GM23338 (cell line): ENCODE measurements at regions not wholly inside any gene's neighbourhood (a gene's known extent, or its start where the extent isn't known, plus 50 kb on each side); places are given as distances from the start of the nearest gene placed in this dataset.

Source experiments
- ATAC-seq: fragments of 200-7000 bp; cut with Tn5 transposase; 3 replicates; pipeline ENCODE4 v1.9.1; 2020
- DNase-seq: peaks from one replicate; pipeline ENCODE4 v3.0.0-alpha.2; 2015; ENCODE audit warnings: low spot score
- H2AFZ ChIP-seq: fragments of 200-600 bp; sonication (generic); 2 replicates; pipeline ENCODE4 v1.8.0; 2016; ENCODE audit warnings: antibody characterized with exemption, mild to moderate bottlenecking, moderate library complexity
- H3F3A ChIP-seq: fragments of 200-600 bp; sonication (generic); replicated peaks from 2 replicates; pipeline ENCODE4 v1.8.0; 2017; ENCODE audit warnings: antibody characterized with exemption, mixed run types, low read depth
- H3K27ac ChIP-seq: fragments of 200-600 bp; sonication (generic); 2 replicates; pipeline ENCODE4 v1.6.1; 2016; ENCODE audit warnings: low read depth
- H3K27me3 ChIP-seq: fragments of 200-600 bp; sonication (generic); 2 replicates; pipeline ENCODE4 v1.8.0; 2016; ENCODE audit warnings: mild to moderate bottlenecking, mixed run types, moderate library complexity; ENCODE audit not compliant: insufficient read depth
- H3K36me3 ChIP-seq: fragments of 200-600 bp; sonication (generic); 2 replicates; pipeline ENCODE4 v1.8.0; 2016; ENCODE audit warnings: mild to moderate bottlenecking; ENCODE audit not compliant: insufficient read depth
- H3K4me1 ChIP-seq: fragments of 200-600 bp; sonication (generic); 2 replicates; pipeline ENCODE4 v1.8.0; 2016; ENCODE audit warnings: mild to moderate bottlenecking, moderate library complexity; ENCODE audit not compliant: insufficient read depth
- H3K4me2 ChIP-seq: fragments of 200-600 bp; sonication (generic); 2 replicates; pipeline ENCODE4 v1.7.1; 2017; ENCODE audit warnings: mixed run types
- H3K4me3 ChIP-seq: fragments of 200-600 bp; sonication (generic); 2 replicates; pipeline ENCODE4 v1.6.1; 2016; ENCODE audit warnings: mixed run types
- H3K79me2 ChIP-seq: fragments of 200-600 bp; sonication (generic); replicated peaks from 2 replicates; pipeline ENCODE4 v1.8.0; 2017; ENCODE audit warnings: mild to moderate bottlenecking; ENCODE audit not compliant: insufficient read depth
- H3K9me2 ChIP-seq: fragments of 200-600 bp; sonication (generic); 2 replicates; pipeline ENCODE4 v1.8.0; 2017; ENCODE audit not compliant: insufficient read depth
- H4K20me1 ChIP-seq: fragments of 200-600 bp; sonication (generic); replicated peaks from 2 replicates; pipeline ENCODE4 v1.8.0; 2017; ENCODE audit warnings: mild to moderate bottlenecking; ENCODE audit not compliant: insufficient read depth
- H3K27ac Mint-ChIP-seq: 2 replicates; pipeline ENCODE4 v1.8.0; 2020; ENCODE audit warnings: inconsistent platforms, mild to moderate bottlenecking, moderate library complexity, mixed read lengths
- H3K27me3 Mint-ChIP-seq: 3 replicates; pipeline ENCODE4 v1.8.0; 2022; ENCODE audit warnings: low read depth, mild to moderate bottlenecking, moderate library complexity, mixed read lengths, inconsistent platforms; ENCODE audit not compliant: insufficient read depth, poor library complexity
- H3K36me3 Mint-ChIP-seq: 3 replicates; pipeline ENCODE4 v1.8.0; 2021; ENCODE audit warnings: low read depth, mild to moderate bottlenecking, inconsistent platforms, moderate library complexity, mixed read lengths
- H3K4me1 Mint-ChIP-seq: 3 replicates; pipeline ENCODE4 v1.8.0; 2020; ENCODE audit warnings: mild to moderate bottlenecking, inconsistent platforms, mixed read lengths
- H3K4me3 Mint-ChIP-seq: 3 replicates; pipeline ENCODE4 v1.8.0; 2021; ENCODE audit warnings: moderate library complexity, mild to moderate bottlenecking, inconsistent platforms, mixed read lengths
- H3K9me3 Mint-ChIP-seq: 3 replicates; pipeline ENCODE4 v1.8.0; 2020; ENCODE audit warnings: moderate library complexity, mild to moderate bottlenecking, inconsistent platforms, mixed read lengths
- CREB1 ChIP-seq: fragments of 250-450 bp; sonication (Bioruptor Pico); IDR thresholded peaks from 2 replicates; pipeline ENCODE4 v1.5.0; 2020; ENCODE audit warnings: low read depth, mild to moderate bottlenecking, moderate library complexity
- ETS1 ChIP-seq: IDR thresholded peaks from 2 replicates; pipeline ENCODE4 v1.6.1; 2016; ENCODE audit warnings: antibody characterized with exemption
- EZH2 ChIP-seq: fragments of 200-600 bp; sonication (generic); IDR thresholded peaks from one replicate; pipeline ENCODE4 v1.8.0; 2017; ENCODE audit warnings: antibody characterized with exemption, mild to moderate bottlenecking, low read depth; ENCODE audit not compliant: unreplicated experiment
- EZH2phosphoT487 ChIP-seq: fragments of 200-600 bp; sonication (generic); IDR thresholded peaks from one replicate; pipeline ENCODE4 v1.8.1; 2018; ENCODE audit warnings: antibody characterized with exemption; ENCODE audit not compliant: unreplicated experiment
- NANOG ChIP-seq: IDR thresholded peaks from 2 replicates; pipeline ENCODE4 v1.6.1; 2016; ENCODE audit warnings: antibody characterized with exemption, borderline replicate concordance
- POLR2AphosphoS5 ChIP-seq: IDR thresholded peaks from 2 replicates; pipeline ENCODE4 v1.6.1; 2016; ENCODE audit warnings: antibody characterized with exemption, low read depth
- REST ChIP-seq: IDR thresholded peaks from one replicate; pipeline ENCODE4 v1.6.1; 2018; ENCODE audit warnings: antibody characterized with exemption; ENCODE audit not compliant: unreplicated experiment
- STAT1 ChIP-seq: IDR thresholded peaks from one replicate; pipeline ENCODE4 v1.6.1; 2016; ENCODE audit warnings: antibody characterized with exemption; ENCODE audit not compliant: unreplicated experiment
- ZNF114 ChIP-seq: fragments of 250-450 bp; sonication (Bioruptor Pico); IDR thresholded peaks from 2 replicates; pipeline ENCODE4 v1.5.0; 2020; ENCODE audit warnings: mild to moderate bottlenecking, moderate library complexity
- ZNF331 ChIP-seq: fragments of 250-450 bp; sonication (Bioruptor Pico); IDR thresholded peaks from 2 replicates; pipeline ENCODE4 v1.5.0; 2020; ENCODE audit warnings: low read depth, mild to moderate bottlenecking, moderate library complexity
- ZNF462 ChIP-seq: fragments of 250-450 bp; sonication (Bioruptor Pico); IDR thresholded peaks from 2 replicates; pipeline ENCODE4 v1.5.0; 2020; ENCODE audit warnings: mild to moderate bottlenecking, moderate library complexity

- H3K4me3 ChIP-seq = no peak overlapping the region
- ATAC-seq (no peak), DNase-seq (no peak)
- peaks cover 7% of the 10 kb centered on the region; the same call in 1 of the 3 replicates for H3K9me3 Mint-ChIP-seq
- H3K9me2 ChIP-seq = peaks cover 10% of the 10 kb centered on the region
- H3K4me1 Mint-ChIP-seq = peaks cover 17% of the 10 kb centered on the region; the same call in 2 of the 3 replicates
- peaks cover 3% of the 10 kb centered on the region for H3K27me3 Mint-ChIP-seq
- H3K27me3 ChIP-seq = no peaks in the 10 kb centered on the region
- H2AFZ ChIP-seq = no peak overlapping the region
- no peaks in the 10 kb centered on the region for H3F3A ChIP-seq
- no peak overlapping the region for H3K4me3 Mint-ChIP-seq
- H3K27ac ChIP-seq = no peak overlapping the region
- H3K4me1 ChIP-seq = no peaks in the 10 kb centered on the region
- TF ChIP-seq NANOG (no peak), CREB1 (no peak), ZNF114 (CRISPR knock-in tag) (no peak), EZH2 (no peak), ZNF462 (no peak), EZH2phosphoT487 (no peak), ZNF331 (CRISPR knock-in tag) (no peak), REST (no peak), ETS1 (no peak), POLR2AphosphoS5 (no peak), STAT1 (no peak)
- H3K36me3 ChIP-seq = no peaks in the 10 kb centered on the region
- H4K20me1 ChIP-seq = no peaks in the 10 kb centered on the region
- no peaks in the 10 kb centered on the region for H3K79me2 ChIP-seq
- no peak overlapping the region for H3K27ac Mint-ChIP-seq
- peaks cover 6% of the 10 kb centered on the region; the same call in 1 of the 3 replicates for H3K36me3 Mint-ChIP-seq
- H3K4me2 ChIP-seq = no peak overlapping the region
Measured at GRCh38 chr5:173826428-173827350, 61.5 kb upstream of the CPEB4 start.
